HL-60/S4 (cell line): ENCODE measurements at regions not wholly inside any gene's neighbourhood (a gene's known extent, or its start where the extent isn't known, plus 50 kb on each side); places are given as distances from the start of the nearest gene placed in this dataset.
"Not testable (repeated sequence)": the region's sequence is repeated elsewhere in the genome, so short reads cannot be mapped to it uniquely, and the experiment has no call there.

Source experiments
- in situ Hi-C: fragments of 300-500 bp; cut with MboI; formaldehyde crosslinking; loops from 2 replicates; pipeline ENCODE4 v1.14.3; 2022; ENCODE audit warnings: low sequenced_read_pairs

DNA sequence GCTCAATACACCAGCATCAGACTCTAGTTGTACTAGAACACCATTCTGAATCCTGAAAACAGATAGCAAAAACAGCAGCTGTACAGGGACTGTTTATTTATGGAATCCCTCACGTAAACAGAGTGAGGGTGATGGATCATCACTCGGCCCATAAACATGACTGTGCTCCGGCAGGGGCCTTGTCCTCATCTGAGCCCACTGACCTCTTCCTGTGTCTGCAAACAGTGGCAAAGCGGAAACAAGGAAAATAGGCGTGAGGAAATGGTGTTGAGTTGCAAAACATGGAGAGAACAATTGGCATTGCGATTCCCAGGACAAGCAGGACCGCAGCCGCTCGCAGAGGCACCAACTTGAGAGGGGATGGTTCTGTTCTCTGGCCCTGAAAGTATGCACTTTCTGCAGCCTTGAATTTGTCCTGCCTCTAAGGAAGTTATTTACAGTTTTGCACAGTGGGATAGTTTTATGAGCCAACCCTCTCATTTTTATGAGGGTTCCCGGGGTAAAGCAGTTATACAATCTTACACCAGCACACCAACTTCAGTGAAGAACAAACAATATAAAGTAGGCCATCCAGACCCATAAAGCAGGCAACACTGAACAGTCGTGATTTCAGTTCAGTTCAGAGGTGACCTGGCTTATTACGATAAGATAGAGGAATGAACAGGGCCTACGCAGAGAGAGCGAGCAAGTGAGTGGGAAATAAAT, 248.0 kb upstream of the FZD8 start:
- in situ Hi-C loops: no loop called here

DNA sequence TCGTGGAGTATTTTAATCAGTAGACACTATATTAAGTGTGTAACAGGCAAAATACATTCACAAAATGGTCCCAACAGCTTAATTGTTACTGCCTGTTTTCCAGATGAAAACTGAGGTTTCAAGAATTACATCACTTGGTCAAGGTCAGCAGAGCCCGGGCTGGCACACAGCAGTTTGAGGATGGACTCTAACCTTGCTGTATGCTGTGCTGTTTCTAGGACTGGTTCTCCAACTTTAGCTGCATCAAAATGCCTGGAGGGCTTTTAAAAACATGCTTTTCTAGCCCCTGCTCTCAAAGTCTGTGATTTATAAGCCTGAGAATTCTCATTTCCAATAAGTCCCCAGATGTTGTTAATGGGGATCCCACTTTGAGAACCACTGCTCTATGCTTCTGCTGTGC, 247.1 kb upstream of the FZD8 start:
- in situ Hi-C loops: no loop called here

DNA sequence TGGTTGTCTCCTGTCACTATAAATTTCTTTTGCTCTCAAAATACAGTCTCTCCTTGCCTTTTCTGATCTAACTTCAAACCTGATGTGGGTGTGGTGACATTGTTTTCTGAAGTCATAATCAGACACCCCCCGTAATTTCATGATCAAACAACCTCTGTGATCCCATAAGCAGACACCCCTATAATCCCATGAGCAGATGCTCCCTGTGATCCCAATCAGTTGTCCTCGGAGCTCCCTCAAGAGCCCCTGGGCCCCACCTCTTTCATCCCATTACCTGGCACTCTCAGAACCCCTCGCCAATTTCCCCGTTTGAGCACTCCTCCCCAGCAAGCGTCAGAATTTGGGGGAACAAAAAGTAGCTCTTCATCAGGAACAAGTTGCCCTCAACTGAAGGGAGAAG, 246.3 kb upstream of the FZD8 start:
- in situ Hi-C loops: no loop called here

DNA sequence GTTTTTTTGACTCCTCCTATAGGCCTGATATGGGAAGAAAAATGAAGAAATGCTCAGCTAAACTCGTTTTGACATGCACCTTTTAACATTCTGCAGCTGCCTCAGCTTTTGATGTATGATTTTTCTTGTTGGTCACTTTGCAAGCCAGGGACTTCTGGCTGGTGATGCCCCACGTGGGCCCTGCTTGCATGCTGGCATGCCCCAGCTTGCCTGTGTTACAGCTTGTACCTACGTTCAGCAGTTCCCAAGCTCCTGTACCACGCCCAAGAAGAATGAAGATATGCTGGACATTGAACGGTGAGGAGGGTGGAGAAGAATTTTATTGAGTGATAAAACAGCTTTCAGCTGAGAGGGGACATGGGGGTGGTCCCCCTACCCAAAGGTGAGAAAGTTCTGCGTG, 245.6 kb upstream of the FZD8 start:
- in situ Hi-C loops: no loop called here

DNA sequence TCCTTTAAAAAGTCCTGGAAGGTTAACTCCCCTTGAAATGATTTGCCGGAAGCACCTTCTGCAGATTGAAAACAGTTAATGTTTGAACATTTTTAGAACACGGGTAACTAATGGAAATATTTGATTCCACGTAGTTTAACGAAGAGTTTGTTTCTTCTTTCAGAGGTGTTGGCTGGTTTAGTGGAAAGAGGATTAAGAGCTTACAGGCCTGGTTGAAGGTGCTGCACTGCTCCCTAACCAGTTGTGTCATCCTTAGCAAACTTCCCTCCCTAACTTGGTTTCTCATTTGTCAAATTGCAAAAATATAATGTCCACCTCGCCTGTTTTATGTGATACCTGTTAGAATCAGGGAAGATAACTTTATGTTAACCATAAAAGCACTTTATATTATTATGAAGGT, 243.0 kb upstream of the FZD8 start:
- in situ Hi-C loops: no loop called here

DNA sequence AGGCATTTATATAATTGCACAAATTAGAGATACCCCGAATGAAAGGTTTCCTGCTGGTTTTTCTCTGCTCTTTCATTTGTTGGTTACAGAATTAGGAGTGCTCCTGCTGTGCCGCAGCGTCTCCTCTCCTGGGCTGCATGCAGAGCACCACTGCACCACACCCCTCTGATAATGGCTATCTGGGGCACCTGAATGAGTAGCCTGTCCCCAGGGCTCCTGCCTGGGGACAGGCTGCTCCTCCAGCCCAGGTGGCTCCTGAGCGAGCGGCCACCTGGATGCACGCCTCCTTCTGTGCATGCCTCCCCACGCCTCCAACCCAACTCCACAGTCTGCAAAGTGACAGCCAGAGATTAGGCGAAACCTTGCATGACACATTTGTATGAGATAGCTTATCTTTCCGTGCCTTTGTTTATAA, 242.6 kb upstream of the FZD8 start:
- in situ Hi-C loops: no loop called here

DNA sequence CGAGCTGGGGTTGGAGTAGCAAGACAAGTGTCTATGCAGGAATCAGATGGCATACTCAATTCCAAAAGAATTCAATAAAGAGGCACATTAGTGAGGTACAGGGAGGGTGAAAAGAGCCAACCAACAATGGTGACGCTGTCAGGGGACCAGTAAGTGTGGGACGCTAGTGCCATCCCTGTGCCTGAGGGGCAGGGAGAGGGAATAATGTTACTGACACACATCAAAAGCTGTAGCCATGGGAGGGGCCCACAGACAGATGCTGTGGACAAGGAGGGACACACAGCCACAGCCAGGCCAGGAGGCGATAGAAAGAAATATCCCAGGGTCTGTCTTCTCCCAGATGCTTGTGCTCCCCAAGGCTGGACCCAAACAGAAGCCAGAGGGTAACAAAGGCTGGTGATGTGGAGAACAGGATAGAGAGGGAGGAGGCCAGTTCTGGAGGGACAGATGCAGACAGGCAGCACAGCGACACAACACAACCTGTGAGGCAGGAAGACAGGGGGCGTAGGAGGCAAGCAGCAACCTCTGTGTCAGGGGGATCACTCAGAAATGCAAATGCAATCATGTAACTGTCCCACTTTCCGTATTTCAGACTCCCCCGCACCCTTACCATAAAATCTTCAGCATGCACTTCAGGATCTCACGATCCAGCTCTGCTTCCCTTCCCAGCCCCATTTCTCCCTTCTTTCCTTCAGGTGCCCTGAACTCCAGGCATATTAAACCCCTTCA, 240.5 kb upstream of the FZD8 start:
- in situ Hi-C loops: no loop called here

DNA sequence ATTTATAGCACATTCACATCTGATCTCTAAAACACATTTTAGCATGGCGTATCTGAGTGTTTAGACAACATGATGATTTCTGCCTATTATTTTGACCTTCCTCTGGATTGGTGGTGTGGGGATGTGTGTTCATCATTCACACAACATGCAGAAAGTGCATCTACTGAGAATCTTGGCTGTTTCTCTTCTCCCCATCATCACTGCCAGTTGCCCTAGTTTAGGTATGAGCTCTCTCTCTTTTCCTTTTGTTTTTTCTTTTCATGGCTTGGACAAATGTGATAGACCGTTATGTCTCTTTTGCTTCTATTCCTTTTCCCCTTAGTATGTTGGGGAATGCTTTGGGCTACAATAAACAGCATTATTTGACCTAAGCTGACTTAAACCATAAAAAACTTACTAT, 239.2 kb upstream of the FZD8 start:
- in situ Hi-C loops: no loop called here

DNA sequence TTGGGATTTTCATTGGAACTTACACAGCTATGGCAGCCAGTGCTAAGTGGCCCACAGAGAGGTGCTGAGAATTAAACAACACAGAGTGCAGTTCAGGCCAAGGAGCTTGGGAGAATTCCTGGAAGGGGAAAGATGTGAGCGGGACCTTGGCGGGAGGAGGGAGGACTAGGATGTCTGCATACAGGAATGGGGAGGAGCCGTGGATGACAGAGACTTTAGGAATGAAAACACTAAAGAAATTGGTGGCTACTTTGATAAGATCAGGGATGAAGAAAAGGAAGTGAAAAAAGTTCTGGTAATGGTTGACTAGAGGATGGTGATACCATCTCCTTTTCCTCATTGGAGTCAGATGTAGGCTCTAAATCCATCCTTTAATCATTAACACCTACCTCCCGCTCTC, 234.2 kb upstream of the FZD8 start:
- in situ Hi-C loops: no loop called here

DNA sequence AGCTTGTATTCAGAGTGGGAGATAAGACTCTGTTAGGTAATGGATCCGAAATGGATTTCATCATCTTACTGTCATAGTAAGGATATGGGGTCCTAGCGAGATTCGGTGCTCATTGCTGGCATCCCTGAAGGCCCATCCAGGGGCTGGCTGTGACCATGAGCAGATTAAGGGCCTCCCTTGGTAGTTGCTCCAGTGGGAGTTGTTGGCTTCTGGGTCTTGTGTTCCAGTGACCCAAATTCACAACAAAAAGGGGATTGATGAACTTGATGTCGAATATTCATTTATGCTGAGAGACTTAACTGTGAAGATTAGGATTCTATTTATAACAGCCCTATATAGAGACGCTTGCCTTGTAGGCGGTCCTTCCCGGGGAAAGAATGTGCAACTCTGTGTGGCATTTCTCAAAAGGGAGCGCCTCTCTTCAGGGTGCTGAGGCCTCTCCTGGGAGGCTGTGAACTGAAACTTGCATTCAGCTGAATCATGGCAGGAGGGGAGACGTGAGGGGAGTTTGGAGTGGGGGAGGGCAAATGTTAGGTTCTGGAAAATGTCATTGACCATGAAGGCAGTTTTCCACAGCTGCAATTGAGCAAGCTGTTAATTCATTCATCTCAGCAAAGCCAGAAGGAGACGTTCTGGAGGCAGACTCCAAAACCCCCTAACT, 233.1 kb upstream of the FZD8 start:
- in situ Hi-C loops: no loop called here

DNA sequence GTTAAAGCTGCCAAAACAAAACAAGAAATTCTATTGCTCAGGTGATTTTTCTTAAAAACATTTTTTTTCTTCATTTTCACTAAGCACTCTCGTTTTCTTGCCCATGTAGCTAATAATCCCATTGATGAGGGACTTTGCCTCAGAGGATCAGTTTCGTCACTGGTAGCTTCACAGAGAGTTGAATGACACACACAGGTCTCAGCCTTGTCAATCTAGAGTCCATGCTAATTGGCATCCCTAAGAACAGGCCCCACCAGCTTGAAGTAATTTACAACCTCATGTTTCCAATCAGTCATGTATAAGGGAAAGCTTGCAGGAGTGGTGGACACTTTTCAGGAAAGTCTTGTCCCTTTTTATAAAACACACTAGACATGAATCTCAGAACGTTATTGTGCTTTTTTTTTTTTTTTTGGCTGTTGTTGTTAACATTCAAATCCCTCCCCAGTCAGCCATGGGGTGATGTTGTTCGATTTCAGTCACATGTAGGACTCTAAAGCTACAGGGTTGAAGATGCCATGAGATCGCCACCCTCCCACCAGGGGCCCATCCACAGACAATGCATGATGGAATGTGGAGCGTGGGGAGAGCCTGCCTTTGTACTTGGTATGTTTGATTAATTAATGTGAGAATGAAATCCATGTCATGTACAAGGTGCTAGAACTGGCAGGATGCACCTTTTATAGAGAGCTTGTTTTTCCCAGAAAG, 232.4 kb upstream of the FZD8 start:
- in situ Hi-C loops: no loop called here

DNA sequence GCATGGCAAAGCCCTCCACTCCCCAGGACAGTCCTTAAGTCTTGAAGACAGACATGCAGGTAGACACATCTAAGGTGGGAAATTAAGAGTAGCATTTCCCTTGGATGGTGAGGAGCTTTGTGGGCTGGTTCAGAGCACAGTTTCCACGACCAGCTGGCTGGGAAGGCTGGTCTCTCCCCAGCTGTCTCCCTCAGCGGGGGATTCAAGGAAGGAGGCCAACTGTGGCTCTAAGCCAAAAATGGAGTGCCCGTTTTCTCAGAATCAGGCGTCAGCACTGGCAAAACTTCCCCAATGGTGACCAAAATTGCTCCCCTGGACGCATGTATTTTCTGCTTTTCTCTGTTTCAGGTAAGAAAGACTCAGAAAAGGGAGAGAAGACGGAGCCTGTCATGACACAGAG, 230.6 kb upstream of the FZD8 start:
- in situ Hi-C loops: no loop called here

DNA sequence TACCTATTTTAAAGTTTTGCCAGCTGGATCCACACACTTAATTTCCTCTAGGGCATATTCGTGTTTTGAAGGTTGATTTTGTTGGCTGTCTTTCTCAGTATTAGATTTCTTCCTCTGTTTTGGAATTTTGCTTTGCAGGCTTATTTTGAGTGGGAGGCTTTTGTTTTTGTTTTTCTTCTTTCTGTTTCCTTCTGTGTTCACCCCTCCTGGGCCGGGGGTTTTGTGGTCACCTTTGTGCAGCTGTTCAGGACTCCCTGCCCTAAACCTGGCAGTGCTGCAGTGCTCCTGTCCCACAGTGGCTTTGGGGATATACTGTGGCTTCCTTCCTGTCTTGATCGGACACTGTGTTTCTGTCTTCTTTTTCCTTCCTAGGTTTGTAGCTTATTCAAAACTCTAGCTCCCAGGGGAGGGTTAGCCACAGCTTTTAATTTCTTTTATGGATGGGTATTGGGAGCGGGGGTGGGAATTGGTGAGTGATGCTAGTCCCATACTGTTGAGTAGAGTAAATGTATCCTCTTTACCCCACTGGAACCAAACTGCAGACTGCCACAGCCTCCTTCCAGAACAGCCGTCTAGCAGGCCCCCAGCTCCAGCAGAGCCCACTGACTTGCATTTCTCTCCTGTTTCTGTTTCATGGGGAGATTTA, 228.7 kb upstream of the FZD8 start:
- in situ Hi-C loops: no loop called here

DNA sequence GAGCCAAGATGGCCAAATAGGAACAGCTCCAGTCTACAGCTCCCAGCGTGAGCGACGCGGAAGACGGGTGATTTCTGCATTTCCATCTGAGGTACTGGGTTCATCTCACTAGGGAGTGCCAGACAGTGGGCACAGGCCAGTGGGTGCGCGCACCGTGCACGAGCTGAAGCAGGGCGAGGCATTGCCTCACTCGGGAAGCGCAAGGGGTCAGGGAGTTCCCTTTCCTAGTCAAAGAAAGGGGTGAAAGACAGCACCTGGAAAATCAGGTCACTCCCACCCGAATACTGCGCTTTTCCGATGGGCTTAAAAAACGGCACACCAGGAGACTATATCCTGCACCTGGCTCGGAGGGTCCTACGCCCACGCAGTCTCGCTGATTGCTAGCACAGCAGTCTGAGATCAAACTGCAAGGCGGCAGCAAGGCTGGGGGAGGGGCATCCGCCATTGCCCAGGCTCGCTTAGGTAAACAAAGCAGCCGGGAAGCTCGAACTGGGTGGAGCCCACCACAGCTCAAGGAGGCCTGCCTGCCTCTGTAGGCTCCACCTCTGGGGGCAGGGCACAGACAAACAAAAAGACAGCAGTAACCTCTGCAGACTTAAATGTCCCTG, 216.7 kb upstream of the FZD8 start:
- in situ Hi-C loops: not testable (repeated sequence)

DNA sequence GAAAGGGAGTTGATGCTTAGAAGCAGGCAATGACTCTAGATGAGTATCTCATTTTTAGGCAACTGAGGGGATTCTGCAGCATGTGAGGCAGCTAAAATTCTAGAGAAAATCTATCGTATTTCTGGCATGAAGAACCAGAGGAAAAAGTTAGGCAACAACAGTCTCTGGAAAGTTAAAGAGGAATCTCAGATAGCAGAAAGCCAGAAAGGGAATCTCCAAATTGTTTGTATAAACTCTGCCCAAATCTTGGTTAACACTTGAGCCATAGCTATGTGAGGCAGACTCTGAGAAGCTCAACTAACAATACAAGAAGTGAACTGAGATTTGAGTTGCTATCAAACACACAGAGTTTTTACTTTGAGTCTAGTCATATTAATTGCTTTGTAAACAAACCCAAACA, 215.8 kb upstream of the FZD8 start:
- in situ Hi-C loops: no loop called here

DNA sequence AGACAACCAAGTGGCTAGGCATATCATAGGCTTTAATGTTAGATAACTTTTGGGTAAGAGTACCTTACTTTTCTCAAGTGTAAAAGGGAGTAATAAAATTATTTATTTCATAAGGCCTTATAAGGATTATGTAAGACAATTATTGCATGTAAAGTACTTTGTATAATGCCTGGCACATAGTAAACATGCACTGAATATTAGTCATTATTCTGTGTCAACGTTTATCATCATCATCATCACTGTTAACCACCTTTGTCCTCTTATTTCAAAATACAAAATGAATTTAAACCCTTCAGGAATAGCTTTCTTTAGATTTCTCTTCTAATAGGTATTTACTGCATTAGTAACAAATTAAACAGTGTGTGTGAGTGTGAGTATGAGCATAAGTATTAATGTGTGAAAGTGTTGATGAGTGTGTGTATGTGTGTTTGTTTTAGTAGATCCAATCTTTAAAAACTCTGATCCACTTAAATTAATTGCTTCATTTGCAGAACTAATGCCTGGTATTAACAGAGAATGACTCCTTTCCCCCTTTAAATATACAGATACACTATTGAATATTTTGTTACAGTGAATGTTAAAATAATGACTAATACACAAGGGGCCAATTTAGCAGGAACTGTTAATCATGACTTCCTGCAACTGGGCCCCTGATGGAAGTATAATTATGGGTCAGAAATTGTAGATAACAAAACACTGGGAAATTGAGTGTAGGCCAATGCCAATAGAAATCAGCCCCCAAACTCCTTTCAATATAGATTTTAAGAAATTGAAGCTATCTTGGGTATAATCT, 213.3 kb upstream of the FZD8 start:
- in situ Hi-C loops: no loop called here

DNA sequence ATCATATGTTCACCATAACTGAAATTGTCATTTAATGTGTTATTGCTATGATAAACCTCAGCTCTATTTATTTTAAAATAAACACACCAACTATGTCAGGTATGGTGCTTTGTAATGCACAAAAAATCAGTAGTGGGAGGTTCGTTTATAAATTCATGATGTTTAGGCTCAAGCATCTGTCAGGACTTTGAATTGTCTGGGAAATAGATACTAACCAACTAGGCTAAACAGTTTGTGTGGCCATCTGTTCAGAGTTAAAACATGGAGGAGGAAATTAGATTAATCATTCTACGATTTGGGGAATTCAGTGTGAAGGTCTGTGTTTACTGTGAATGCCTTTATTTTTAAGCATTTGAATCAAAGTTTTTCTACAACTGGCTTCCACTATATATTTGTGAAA, 212.6 kb upstream of the FZD8 start:
- in situ Hi-C loops: no loop called here

DNA sequence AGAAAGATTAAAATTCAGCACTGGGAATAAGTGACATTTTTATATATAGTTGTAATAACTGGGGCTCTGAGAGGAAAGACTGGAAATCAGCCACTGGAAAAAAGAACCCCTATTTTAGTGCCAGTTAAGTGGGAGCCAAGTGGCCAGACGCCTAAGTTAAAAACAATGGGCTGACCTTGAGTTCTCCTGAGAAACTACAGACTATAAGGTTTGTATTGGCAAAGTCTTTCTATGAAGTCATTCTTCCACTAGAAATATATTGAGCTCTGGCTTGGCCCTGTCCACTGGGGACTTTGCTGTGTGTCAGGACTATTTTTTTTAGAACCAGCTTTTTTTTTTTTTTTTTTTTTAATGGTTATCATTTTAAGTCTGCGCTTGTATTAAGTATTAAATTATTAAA, 210.6 kb upstream of the FZD8 start:
- in situ Hi-C loops: no loop called here

DNA sequence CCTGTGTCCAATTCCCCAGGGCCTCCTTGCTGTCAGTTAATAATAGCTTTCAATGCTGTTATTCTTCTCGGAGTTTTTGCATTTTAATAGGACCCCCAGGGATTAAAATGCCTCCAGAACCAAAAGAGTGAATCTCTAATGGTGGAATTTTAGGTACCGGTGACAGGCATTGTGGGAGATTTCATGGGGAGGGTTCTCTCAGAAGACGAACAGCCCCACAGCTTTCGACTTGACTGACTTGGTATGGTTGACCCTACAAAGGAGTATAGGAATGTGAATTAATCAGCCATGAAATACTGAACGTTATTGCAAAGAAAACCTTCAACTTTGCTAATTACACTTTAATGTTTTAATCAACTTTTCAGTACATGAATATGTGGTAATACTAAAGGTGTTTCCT, 206.3 kb upstream of the FZD8 start:
- in situ Hi-C loops: no loop called here

DNA sequence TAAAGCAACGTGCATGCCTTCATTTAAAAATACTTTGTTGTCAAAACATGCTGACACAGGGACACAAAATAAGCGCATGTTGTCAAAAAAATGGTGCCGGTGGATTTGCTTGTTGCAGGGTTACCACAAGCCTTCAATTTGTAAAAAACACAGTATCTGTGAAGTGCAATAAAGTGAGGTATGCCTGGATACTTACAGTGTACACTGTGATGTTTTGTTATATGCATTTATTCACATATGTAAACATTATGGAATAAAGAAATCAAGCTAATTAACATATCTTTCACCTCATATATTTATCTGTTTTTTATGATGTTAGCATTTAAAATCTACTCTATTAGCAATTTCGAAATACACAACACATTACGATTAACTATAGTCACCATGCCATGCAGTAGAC, 202.6 kb upstream of the FZD8 start:
- in situ Hi-C loops: no loop called here
